NCI-H2081 (cell line): ENCODE measurements at regions not wholly inside any gene's neighbourhood (a gene's known extent, or its start where the extent isn't known, plus 50 kb on each side); places are given as distances from the start of the nearest gene placed in this dataset.
"Not testable (repeated sequence)": the region's sequence is repeated elsewhere in the genome, so short reads cannot be mapped to it uniquely, and the experiment has no call there.

Experiments
- DNase-seq, 2 experiments: peaks; one replicate each; lab custom pipeline; 2025; lab: John Stamatoyannopoulos, UW

DNA sequence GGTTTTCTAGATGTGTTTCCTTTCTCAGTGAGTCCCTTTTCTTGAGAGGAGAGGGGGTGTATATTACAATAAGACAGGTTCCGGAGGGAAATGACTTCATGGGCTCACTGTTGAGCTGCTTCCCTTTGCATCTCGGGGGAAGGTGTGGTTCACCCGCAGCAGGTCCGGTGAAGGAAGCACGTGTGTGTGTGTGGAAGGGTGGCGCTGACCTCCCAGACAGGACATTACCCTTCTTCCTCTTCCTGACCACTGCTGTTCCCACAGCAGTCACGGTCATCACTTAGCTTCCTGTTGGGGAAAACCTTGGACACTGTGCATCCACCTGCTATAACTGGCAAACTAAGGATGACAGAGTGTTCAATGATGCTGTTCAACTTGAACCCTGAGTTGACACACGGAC is 83.6 kb downstream of the PLEKHG1 start:
- no peak for DNase-seq

- no peak for DNase-seq
Measured at GRCh38 chr6:150684161-150684560, 84.5 kb downstream of the PLEKHG1 start.

GRCh38 chr6:150684714-150685459 is 85.2 kb downstream of the PLEKHG1 start:
- DNase-seq = no peak

GRCh38 chr6:150685860-150686259 is 86.2 kb downstream of the PLEKHG1 start:
- DNase-seq = peak; percentile 22 to 34

DNA sequence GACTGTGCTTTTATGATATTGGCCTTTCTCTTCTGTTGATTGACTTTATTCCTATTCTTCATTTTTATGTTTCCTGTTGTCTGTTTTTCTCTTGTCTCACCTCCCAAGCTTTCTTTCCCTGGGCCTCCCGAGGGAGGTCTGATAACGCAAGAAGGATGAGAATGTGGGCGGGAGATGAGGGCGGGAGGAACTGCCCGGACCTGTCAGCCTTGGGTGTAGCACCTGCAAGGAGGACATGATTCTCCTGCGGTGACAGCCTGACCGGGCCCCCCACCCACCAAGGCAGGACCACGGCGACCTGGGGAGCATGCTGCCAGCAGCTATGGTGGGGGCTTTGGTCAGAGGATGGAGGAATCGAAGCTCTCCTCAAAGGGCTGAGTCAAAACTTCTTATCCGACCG is 86.9 kb downstream of the PLEKHG1 start:
- DNase-seq = no peak

GRCh38 chr6:150687508-150687907 is 87.8 kb downstream of the PLEKHG1 start:
- DNase-seq = no peak

- no peak for DNase-seq
Measured at GRCh38 chr6:150689900-150690590, 90.4 kb downstream of the PLEKHG1 start.

- DNase-seq = no peak
Measured at GRCh38 chr6:150690681-150691080, 91.0 kb downstream of the PLEKHG1 start.

DNA sequence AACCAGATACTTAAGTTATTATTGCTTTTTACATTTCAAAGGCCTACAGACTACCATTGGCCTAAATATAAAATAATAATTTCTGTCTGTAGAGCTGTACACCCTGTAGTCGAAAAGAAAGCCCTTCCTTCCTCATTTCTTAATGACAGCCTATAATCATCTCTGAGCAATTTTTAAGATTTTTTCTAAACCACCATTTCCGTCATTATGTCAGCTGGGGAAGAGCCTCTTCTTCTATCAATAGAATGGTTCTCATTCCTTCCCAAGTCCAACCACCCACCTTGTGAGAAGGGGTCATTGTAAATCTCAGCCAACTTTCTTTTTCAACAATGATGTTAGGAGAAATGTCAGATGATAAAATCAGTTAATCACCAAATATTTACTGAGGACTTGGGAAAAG is 91.8 kb downstream of the PLEKHG1 start:
- DNase-seq = no peak

DNA sequence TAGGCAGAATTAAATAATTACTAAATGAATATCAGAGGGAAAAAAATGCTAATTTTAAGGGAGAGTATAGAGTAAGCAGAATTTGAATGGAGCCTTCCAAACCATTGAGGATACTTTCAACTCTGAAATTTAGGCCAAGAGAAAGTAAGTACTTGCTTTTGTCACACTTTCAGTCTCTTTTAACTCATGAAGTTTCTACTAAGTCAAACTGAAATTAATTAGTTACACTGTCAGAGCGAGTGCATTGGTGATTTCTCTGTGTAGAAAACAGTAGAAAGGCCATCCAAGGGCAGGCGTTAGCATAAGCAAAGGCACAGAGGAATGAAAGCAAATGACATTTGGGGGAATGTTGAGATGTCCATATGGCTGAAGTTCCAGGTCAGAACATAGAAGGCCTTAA is 92.9 kb downstream of the PLEKHG1 start:
- DNase-seq = no peak

- DNase-seq = no peak
Measured at GRCh38 chr6:150694889-150695288, 95.2 kb downstream of the PLEKHG1 start.

- no peak for DNase-seq
Measured at GRCh38 chr6:150695652-150696051, 96.0 kb downstream of the PLEKHG1 start.

DNA sequence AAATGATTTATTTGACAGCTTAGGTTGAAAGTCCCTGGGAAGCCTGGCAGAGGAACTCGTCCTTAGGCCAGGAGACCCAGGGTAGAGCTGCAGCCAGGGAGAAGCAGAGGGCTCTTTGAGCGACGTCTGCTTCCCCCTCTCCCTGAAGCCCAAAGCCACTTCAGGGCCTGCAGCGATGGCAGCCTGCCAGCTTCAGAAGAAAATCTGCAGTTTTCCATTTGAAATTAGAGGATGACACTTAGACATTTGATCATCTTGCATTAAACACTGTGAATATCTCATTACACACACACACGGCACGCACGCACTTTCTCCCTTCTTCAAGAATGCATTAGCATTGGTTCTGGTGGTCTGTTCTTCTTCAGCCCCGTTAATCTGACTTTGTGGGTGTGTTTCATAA is 96.5 kb downstream of the PLEKHG1 start:
- no peak for DNase-seq

GRCh38 chr6:150696918-150697317 is 97.2 kb downstream of the PLEKHG1 start:
- DNase-seq = not testable (repeated sequence)

GRCh38 chr6:150697515-150697914 is 97.8 kb downstream of the PLEKHG1 start:
- DNase-seq = no peak

- DNase-seq = no peak
Measured at GRCh38 chr6:150698391-150698790, 98.7 kb downstream of the PLEKHG1 start.

DNA sequence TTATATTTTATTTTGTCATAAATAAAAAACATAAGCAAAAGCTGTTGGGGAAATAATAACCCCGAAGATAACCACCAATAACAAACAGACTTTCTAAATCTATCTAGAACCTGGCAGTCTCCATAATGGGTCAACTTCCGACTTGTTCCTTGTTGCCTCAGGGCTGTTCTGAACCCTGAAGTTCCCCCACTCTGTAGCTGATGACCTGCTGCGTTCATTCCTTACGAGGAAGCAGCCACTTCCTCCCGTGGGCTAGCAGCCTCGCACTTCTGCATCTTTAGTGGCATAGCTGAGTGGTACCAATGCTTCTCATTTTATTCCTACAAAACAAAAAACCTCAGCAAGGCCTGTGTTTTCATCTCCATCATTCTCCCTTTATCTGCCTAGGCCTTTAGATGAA is 103.0 kb downstream of the PLEKHG1 start:
- no peak for DNase-seq

DNA sequence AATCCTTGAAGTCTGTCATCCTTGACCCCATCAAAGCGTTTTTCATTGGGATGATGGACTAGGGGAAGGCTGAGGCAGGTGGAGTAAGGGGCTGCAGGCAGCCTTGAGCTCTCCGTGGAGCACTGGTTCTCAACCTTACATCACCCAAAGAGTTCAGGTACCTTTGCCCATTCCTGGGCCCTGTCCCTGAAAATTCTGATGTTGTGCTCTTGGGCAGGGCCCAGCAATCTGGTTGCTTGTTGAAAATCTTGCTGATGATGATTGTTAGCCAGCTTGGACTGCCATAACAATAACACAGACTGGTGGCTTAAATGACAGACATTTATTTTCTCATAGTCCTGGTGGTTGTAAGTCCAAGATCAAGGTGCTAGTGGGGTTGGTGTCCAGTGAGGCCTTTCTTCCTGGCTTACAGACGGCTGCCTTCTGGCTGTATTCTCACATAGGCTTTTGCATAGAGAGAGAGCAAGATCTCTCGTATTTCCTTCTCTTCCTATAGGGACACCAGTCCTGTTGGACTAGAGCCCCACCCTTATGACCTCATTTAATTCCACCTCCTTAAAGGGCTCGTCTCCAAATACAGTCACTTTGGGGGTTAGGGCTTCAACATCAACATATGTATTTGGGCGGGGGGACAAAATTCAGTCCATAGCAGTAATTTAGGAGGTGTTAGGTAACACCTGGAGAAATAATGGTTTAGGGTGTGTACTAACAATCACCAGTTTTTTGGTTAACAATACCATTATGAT is 104.9 kb downstream of the PLEKHG1 start:
- DNase-seq = no peak

DNA sequence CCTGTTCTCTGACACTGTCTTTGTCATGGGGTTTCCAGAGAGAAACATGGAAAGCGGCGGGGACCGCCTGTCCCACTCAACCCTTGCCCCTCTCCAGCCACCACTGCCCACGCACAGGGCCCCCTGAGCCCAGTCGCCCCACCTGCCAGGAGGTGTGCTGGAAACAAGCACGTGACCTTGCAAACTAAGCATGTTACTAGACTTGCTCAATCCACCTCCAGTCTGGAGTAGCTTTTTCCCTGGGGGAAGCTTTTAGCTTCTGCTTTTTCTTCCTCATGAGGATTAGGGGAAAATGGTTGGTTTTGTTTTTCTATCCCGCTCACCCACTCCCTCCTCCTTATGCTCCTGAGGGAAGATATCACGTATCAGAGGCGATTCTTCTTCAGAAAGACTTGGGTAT is 105.7 kb downstream of the PLEKHG1 start:
- no peak for DNase-seq

GRCh38 chr6:150710236-150710635 is 110.6 kb downstream of the PLEKHG1 start:
- DNase-seq = no peak

DNA sequence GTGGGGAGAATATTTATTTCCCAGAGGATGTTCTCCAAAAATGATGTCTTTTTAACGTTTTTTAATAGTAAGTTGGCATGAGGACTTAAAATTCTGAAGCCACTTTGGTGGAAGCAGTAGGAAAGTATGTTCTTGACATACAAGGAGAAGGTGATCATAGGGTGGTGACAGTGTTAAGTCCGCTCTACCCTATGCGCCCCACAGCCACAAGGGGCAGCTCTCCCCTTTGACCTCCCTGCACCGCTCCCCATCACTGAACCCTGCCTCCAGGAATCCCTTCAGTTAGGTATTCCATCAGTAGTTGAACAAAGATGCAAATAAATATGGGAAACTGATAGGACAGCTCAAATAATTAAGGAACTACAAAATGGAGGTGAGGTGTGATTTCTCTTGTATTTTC is 111.4 kb downstream of the PLEKHG1 start:
- no peak for DNase-seq

DNA sequence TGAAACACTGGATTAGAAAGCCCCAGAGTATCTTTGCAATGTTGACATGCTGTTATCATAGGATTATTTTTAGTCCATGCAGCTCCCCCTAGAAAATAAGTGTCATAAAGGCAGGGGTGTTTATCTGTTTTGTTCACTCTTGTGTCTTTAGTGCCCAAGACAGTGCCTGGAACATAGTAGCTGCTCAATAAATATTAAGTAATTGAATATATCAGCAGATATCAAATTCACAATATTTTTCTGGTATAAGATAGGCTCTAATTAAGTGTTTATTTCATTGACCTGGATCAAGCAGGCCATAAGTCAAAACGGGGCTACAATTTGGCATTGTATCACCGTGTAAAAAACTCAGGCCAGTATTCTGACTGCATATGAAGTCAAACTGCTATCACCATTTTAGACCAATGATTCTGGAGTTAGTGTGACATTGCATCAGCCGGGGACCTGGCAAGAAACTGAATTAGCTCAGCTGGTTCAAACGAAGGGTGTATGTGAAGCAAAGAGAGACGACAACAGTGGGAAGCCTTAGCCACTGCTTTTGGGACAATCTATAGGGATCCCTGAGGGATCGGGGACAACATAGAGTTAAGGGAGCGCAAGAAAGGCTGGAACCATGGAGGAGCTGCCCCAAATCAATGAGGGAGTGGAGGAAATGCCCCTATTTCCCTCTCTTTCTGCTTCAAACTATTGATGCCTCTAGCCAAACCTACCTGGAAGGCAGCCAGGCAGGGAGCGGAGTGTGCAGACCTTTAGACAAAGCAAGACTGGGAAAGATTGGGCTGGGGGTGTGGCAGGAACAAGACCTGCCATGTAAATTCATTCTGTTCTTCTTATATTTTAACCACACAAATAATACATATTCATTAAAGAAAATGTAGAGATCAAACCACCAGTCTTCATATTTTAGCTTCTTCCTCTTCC is 112.2 kb downstream of the PLEKHG1 start:
- no peak for DNase-seq
